GM23248 (cell line): ENCODE measurements at regions not wholly inside any gene's neighbourhood (a gene's known extent, or its start where the extent isn't known, plus 50 kb on each side); places are given as distances from the start of the nearest gene placed in this dataset.

Experiments used
- DNase-seq: peaks from one replicate; pipeline ENCODE4 v3.0.0-alpha.2; 2015
- H2AFZ ChIP-seq: fragments of 200-600 bp; sonication (generic); 2 replicates; pipeline ENCODE4 v1.6.1; 2016; ENCODE audit warnings: antibody characterized with exemption
- H3F3A ChIP-seq: fragments of 200-600 bp; sonication (generic); 2 replicates; pipeline ENCODE4 v1.6.1; 2016; ENCODE audit warnings: mild to moderate bottlenecking, antibody characterized with exemption, mixed run types; ENCODE audit not compliant: insufficient read depth
- H3K27ac ChIP-seq: fragments of 200-600 bp; sonication (generic); 2 replicates; pipeline ENCODE4 v1.5.1; 2016; ENCODE audit warnings: mild to moderate bottlenecking
- H3K27me3 ChIP-seq: fragments of 200-600 bp; sonication (generic); replicated peaks from 2 replicates; pipeline ENCODE4 v1.6.1; 2016; ENCODE audit warnings: mild to moderate bottlenecking; ENCODE audit not compliant: insufficient read depth
- H3K36me3 ChIP-seq: fragments of 200-600 bp; sonication (generic); 2 replicates; pipeline ENCODE4 v1.6.1; 2016; ENCODE audit warnings: low read depth, mild to moderate bottlenecking
- H3K4me1 ChIP-seq: fragments of 200-600 bp; sonication (generic); 2 replicates; pipeline ENCODE4 v1.6.1; 2016; ENCODE audit warnings: mild to moderate bottlenecking; ENCODE audit not compliant: insufficient read depth
- H3K4me2 ChIP-seq: fragments of 200-600 bp; sonication (generic); one replicate; pipeline ENCODE4 v1.6.1; 2016; ENCODE audit warnings: mild to moderate bottlenecking; ENCODE audit not compliant: unreplicated experiment
- H3K4me3 ChIP-seq: fragments of 200-600 bp; sonication (generic); 2 replicates; pipeline ENCODE4 v1.5.1; 2016; ENCODE audit warnings: mild to moderate bottlenecking
- H3K79me2 ChIP-seq: fragments of 200-600 bp; sonication (generic); 2 replicates; pipeline ENCODE4 v1.6.1; 2016; ENCODE audit warnings: mild to moderate bottlenecking; ENCODE audit not compliant: insufficient read depth
- H3K9ac ChIP-seq: fragments of 200-600 bp; sonication (generic); 2 replicates; pipeline ENCODE4 v1.6.1; 2016; ENCODE audit warnings: mild to moderate bottlenecking
- H3K9me2 ChIP-seq: fragments of 200-600 bp; sonication (generic); 2 replicates; pipeline ENCODE4 v1.6.1; 2016; ENCODE audit warnings: mixed run types, mild to moderate bottlenecking, moderate library complexity; ENCODE audit not compliant: insufficient read depth
- H3K9me3 ChIP-seq: fragments of 200-600 bp; sonication (generic); one replicate; pipeline ENCODE4 v1.6.1; 2017; ENCODE audit warnings: low read depth
- H4K20me1 ChIP-seq: fragments of 200-600 bp; sonication (generic); 2 replicates; pipeline ENCODE4 v1.6.0; 2016; ENCODE audit not compliant: insufficient read depth
- EZH2 ChIP-seq: fragments of 200-600 bp; sonication (generic); IDR thresholded peaks from 2 replicates; pipeline ENCODE4 v1.6.1; 2018; ENCODE audit warnings: antibody characterized with exemption, mild to moderate bottlenecking; ENCODE audit not compliant: insufficient read depth, poor library complexity, severe bottlenecking
- EZH2phosphoT487 ChIP-seq: fragments of 200-600 bp; sonication (generic); IDR thresholded peaks from 2 replicates; pipeline ENCODE4 v1.6.1; 2018; ENCODE audit warnings: antibody characterized with exemption, moderate library complexity, mild to moderate bottlenecking, low read depth; ENCODE audit not compliant: insufficient read depth
- WGBS, 2 experiments: methylation state at CpG; one replicate each; pipeline ENCODE4 v1.1.6; 2015 to 2017; ENCODE audit warnings: low lambda C conversion rate in 2 of 2, low coverage in 1 of 2; ENCODE audit errors: missing lambda C conversion rate in 2 of 2; 5-methylcytosine and 5-hydroxymethylcytosine counted together
- in situ Hi-C: fragments of 300-500 bp; cut with MboI; formaldehyde crosslinking; loops from 2 replicates; pipeline ENCODE4 v1.15.0; 2020

DNA sequence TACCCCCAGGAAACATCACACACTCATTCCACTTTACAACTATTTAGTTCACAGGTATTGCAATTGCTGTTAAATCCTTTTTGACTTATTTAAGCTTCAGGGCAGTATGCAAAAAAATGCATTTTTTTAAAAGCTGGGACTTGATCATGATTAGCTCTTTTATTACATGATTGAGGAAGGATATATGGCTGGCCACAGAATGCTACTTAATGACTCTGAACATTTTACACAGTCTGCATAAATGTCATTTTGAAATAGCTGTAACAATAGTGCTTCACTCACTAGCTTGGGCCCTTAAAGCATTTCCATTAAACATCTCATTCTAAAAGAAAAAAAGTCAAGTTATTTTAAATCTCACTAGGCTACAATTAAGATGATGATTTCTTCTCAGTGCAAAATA lies 429.7 kb downstream of the FRK start:
- Histone ChIP-seq H3K9ac (no peak overlapping the region), H2AFZ (no peak overlapping the region), H3F3A (no peaks in the 10 kb centered on the region), H3K27me3 (no peaks in the 10 kb centered on the region), H4K20me1 (no peaks in the 10 kb centered on the region), H3K36me3 (no peaks in the 10 kb centered on the region), H3K79me2 (no peaks in the 10 kb centered on the region), H3K9me2 (no peaks in the 10 kb centered on the region), H3K4me3 (no peak overlapping the region), H3K4me2 (no peak overlapping the region), H3K27ac (no peak overlapping the region), H3K9me3 (no peaks in the 10 kb centered on the region), H3K4me1 (no peaks in the 10 kb centered on the region)
- in situ Hi-C loops: no loop called here
- TF ChIP-seq EZH2: no peak
- TF ChIP-seq EZH2phosphoT487: no peak
- DNase-seq: no peak

DNA sequence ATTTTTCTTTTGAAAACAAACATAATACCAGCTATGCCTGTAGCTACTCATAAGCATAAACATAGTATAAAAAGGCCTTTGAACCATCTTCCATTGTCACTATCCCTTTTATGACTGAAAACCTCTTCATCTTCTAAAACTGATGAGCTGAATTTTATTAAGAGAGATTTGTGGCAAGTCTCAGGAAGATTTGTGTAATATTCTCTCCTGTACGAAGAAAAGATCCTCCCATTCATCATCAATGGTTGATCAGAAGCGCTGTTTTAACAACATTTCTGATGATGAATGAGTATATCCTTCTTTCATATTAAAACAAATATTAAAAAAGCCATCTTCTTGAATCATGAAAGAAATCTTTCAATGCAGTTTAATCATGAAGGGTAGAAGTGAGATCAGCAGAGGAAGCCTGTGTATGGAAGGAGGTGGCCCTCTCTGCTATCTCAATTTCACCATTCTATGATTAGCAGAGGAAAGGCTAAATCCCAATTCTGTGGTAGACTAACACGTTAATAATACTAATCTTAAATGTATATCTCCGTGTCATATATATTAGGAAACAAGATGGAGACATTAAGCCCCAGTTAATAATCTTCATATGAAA lies 430.2 kb downstream of the FRK start:
- H3F3A ChIP-seq: no peaks in the 10 kb centered on the region
- H3K4me2 ChIP-seq: no peak overlapping the region
- H3K27ac ChIP-seq: no peak overlapping the region
- no peaks in the 10 kb centered on the region for H4K20me1 ChIP-seq
- no peak overlapping the region for H3K4me3 ChIP-seq
- no peaks in the 10 kb centered on the region for H3K9me2 ChIP-seq
- H3K79me2 ChIP-seq: no peaks in the 10 kb centered on the region
- in situ Hi-C loops: no loop called here
- TF ChIP-seq EZH2: no peak
- no peak for TF ChIP-seq EZH2phosphoT487
- no peak overlapping the region for H3K9ac ChIP-seq
- H3K27me3 ChIP-seq: no peaks in the 10 kb centered on the region
- H3K9me3 ChIP-seq: no peaks in the 10 kb centered on the region
- H3K4me1 ChIP-seq: no peaks in the 10 kb centered on the region
- no peaks in the 10 kb centered on the region for H3K36me3 ChIP-seq
- DNase-seq: no peak
- no peak overlapping the region for H2AFZ ChIP-seq
- WGBS, 2 experiments: 42 to 46% methylated on average over 4 of the region's 4 CpGs

DNA sequence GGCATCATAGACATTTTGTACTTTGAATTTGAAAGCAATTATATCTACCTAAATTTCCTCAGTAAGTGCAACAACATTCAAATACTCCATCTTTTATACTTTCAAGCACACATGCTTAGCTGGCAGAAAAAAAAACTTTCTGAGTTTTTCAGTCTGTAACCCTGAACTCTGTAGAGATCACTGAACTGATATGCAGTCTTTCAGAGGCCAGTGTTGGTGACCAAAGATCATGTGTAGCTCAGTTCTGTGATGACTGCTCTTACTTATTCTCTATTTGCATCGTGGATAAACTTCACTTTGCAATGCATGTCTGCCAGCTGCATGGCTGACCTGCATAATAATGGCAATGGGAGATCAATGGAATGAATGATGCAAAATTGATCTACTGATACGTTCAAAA lies 431.3 kb downstream of the FRK start:
- Histone ChIP-seq H3K4me3 (no peak overlapping the region), H3K27me3 (no peaks in the 10 kb centered on the region), H3K9ac (no peak overlapping the region), H3K4me2 (no peak overlapping the region), H3K4me1 (no peaks in the 10 kb centered on the region), H3K36me3 (no peaks in the 10 kb centered on the region), H3K27ac (no peak overlapping the region), H2AFZ (no peak overlapping the region), H3K9me2 (no peaks in the 10 kb centered on the region), H3F3A (no peaks in the 10 kb centered on the region), H4K20me1 (no peaks in the 10 kb centered on the region), H3K9me3 (no peaks in the 10 kb centered on the region), H3K79me2 (no peaks in the 10 kb centered on the region)
- no peak for TF ChIP-seq EZH2
- TF ChIP-seq EZH2phosphoT487: no peak
- DNase-seq: no peak
- in situ Hi-C loops: no loop called here
- WGBS, 2 experiments: 11 to 28% methylated on average over 2 of the region's 2 CpGs

DNA sequence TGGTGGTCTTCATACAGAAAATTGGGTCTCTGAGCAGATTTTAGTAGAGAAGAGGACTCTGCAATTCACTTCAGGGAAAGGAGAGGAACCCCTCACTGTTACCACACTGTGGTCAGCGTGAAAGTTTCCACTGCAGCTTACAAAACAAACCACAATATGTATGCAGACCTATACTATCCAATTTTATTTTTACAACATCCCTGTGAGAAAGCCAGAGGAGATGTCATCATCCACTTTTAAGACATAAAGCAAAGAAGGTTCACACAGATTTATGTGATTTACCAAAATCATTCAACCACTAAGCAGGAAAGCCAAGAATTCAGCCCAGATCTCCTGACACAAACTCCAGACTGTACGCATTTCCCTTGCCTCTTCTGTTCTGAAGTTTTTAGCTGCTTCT lies 442.4 kb downstream of the FRK start:
- no peaks in the 10 kb centered on the region for H3K9me2 ChIP-seq
- H3K4me2 ChIP-seq: no peak overlapping the region
- H2AFZ ChIP-seq: no peak overlapping the region
- H3F3A ChIP-seq: peaks cover 6% of the 10 kb centered on the region; the same call in 1 of the 2 replicates
- 59 to 73% methylated on average over 2 of the region's 2 CpGs for WGBS, 2 experiments
- no peaks in the 10 kb centered on the region for H3K36me3 ChIP-seq
- 0 out of 2 replicates have a peak, but pooled peaks cover 4% of the 10 kb centered on the region for H4K20me1 ChIP-seq
- no peaks in the 10 kb centered on the region for H3K9me3 ChIP-seq
- H3K4me1 ChIP-seq: peaks cover 7% of the 10 kb centered on the region
- 0 out of 2 replicates have a peak, but pooled peaks cover 7% of the 10 kb centered on the region for H3K27me3 ChIP-seq
- no peak for DNase-seq
- TF ChIP-seq EZH2 (no peak), EZH2phosphoT487 (no peak)
- no peak overlapping the region for H3K9ac ChIP-seq
- no peak overlapping the region for H3K4me3 ChIP-seq
- in situ Hi-C loops: no loop called here
- H3K79me2 ChIP-seq: no peaks in the 10 kb centered on the region
- no peak overlapping the region for H3K27ac ChIP-seq

DNA sequence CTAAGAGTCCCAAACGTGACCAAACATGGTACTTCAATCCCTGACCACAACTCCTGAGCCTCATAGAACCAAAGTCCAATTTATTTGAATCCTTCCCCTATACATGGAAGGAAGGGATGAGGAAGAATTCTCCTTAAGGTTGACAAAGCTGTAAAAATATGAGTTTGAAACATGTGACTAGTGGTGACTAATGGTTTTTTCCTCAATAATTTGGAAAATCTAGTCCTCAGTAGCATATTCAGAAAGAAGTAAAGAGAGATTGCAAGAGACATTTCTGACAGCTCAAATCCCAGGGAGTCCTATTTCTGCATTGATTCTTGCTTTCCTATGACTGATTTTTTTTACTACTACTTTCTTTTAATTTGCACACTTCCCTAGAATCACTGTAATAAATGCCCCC lies 443.7 kb downstream of the FRK start:
- TF ChIP-seq EZH2phosphoT487: no peak
- TF ChIP-seq EZH2: no peak
- Histone ChIP-seq H3K27ac (no peak overlapping the region), H3K36me3 (no peaks in the 10 kb centered on the region), H3K9me3 (no peaks in the 10 kb centered on the region), H3F3A (peaks cover 6% of the 10 kb centered on the region; the same call in 1 of the 2 replicates), H3K4me3 (no peak overlapping the region), H3K9me2 (no peaks in the 10 kb centered on the region), H4K20me1 (0 out of 2 replicates have a peak, but pooled peaks cover 3% of the 10 kb centered on the region), H3K27me3 (0 out of 2 replicates have a peak, but pooled peaks cover 7% of the 10 kb centered on the region), H3K9ac (no peak overlapping the region), H3K4me1 (peaks cover 14% of the 10 kb centered on the region), H2AFZ (no peak overlapping the region), H3K79me2 (no peaks in the 10 kb centered on the region), H3K4me2 (no peak overlapping the region)
- WGBS, 2 experiments: 65 to 70% methylated on average over 1 of the region's 1 CpG
- in situ Hi-C loops: no loop called here
- peak; percentile 1 for DNase-seq
